Hematopoietic multipotent progenitor cell treated with erythropoietin and hydrocortisone succinate and interleukin-3 and kit ligand, for 17 days (in vitro differentiated cells): ENCODE measurements at regions not wholly inside any gene's neighbourhood (a gene's known extent, or its start where the extent isn't known, plus 50 kb on each side); places are given as distances from the start of the nearest gene placed in this dataset.

Experiments used
- DNase-seq: peaks from one replicate; pipeline ENCODE4 v3.0.0-alpha.2; 2015; ENCODE audit warnings: low spot score

DNA sequence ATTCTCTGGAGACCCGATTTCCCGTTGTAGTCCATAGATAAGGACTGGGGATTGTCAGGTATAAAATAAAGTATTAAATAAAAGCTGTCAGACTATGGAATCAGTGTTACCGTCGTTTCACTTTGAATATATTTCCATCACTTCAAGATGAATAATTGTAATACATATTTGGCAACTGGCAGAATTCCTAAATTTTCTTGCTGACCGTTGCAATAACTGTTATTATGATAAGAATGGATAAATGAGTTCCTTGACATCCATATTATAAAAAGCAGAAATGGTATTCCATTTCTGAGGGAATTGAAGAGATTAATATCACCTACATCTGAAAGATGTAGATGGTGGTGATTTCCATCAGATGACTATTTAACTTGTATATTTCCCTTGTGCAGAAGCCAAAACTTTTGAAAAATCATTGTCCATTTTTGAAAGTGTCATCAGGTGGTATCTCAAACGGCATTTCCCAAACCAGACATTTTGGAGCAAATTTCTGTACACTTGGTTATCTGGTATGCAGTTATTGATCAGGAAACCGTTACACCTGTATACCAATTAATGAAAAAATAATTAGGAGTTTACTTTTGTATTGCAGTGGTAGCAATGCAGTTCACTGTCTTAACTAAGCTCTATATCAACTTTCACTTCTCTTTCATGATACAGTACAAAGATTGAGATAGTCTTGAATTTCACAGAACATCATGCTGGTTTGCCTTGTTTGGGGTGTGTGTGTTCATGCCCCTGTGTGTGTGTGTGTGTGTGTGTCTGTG, 878.5 kb downstream of the PCDH18 start:
- no peak for DNase-seq

- no peak for DNase-seq
Measured at GRCh38 chr4:136651932-136652331, 880.4 kb downstream of the PCDH18 start.

- DNase-seq: no peak
Measured at GRCh38 chr4:136651278-136651667, 881.0 kb downstream of the PCDH18 start.

DNA sequence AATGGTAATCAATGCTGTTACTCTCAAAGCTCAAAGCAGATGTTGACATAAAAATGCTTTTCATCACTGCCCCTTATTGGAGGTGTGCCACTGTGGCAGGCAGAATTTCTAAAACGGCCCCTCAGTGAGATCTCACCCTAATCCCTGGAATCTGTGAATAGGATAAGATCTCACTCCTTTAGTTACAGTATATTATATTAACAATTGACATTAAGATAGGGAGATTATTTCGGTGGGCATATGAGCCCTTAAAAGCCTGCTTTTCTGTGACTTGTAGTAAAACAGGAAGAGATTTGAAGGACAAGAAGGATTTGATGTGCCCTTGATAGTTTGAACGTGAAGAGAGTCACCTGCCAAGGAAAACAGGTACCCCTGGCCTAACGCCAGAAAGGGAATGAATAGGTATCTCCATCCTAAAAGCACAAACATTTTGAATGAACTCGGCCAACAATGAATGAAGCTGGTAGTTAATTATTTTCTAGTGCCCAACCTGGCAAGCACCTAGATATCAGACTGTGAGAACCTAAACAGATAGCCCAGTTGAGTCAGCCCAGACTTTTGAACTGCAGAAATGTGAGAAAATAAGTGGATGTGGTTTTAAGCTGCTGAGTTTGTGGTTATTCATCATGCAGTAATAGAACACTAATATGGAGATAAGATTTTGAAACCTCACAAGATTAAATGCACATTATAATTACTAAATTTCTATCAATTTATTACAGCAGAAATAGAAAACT, 881.6 kb downstream of the PCDH18 start:
- DNase-seq: no peak

DNA sequence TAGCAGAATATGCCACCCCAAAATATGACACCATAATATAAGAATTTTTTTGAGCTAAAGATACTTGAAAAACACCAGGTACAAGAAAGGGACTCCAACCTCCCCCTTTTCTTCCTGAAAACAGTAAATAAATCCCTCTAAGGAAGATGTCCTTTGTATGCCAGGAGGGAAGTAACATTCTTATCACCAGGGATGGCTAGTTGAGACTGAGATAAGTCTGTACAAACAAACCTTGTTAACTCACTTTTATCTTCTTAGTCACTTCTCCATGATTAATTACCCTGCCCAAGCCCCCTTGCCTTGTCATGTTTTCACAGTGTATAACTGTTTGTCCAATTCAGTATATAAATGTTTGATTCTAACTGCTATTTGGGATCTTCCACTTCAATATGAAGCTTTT, 888.0 kb downstream of the PCDH18 start:
- no peak for DNase-seq

DNA sequence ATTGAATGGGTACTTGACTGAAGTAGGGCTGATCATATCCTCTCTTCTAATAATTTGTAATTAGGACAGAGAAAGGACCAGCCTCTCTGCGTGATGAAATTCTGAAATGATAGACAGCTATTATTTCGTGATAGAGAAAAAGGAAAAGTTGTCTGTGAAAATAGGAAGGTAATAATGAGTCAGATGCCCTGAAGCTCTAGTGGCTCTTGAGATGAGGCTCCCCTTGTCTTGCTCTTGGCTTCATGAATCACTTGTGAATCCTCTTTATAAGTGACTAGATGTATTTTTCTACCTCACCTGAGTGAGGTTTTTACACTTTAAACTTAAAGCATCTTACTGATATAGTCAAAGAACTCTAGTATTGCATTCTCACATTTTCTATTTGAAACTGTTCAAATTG, 888.9 kb downstream of the PCDH18 start:
- no peak for DNase-seq

DNA sequence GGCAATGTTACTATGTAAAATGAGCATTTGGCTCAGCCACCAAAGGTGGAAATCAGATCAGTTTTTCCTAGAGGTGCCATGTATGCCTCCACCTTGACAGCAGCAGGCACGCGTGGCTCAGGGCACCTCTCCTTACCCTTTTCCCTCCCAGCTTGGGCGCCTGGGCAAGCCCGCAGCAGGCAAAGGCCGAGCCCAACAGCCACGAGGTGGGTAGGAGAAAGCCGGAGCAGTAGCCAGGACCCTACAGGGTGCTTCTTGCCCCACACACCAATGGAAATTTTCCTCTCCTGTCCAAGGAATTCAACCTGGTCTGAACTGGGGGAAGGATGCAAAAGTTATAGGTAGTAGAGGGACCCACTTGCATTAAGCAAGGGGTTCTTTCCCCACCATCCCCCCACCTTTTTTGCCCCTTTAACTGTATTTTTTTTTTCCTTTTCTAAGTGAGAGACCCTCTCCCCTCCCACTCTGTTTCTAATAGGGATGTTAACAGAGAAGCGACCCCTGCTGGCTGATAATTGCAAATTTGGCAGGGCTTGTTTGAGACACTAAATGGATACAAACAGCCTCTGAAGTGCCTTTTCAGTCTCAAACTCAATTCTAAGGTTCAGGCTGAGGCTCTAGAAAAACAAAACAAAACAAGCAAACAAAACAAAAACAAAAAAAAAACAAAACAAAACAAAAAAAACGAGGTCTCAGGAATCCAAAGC, 895.1 kb downstream of the PCDH18 start:
- DNase-seq: no peak

GRCh38 chr4:136636155-136636554, 896.1 kb downstream of the PCDH18 start:
- DNase-seq: no peak

DNA sequence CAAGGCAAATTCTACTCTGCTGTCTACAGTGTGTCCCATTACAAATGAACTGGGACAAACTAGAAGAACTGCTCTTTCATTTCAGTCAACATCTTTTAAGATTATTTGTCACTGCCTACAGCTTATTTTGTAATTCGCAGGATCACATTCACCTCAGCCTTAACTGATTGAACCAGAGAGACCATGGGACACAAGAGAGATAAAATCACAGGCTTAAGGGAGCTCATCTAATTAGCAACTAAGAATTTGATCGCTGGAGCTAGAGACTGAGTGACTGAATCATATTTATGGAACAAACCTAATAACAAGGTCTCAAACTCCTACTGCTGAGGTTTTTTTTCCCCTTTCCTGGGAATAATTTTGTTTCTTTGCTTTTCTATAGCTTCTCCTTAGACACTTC, 898.2 kb downstream of the PCDH18 start:
- no peak for DNase-seq

DNA sequence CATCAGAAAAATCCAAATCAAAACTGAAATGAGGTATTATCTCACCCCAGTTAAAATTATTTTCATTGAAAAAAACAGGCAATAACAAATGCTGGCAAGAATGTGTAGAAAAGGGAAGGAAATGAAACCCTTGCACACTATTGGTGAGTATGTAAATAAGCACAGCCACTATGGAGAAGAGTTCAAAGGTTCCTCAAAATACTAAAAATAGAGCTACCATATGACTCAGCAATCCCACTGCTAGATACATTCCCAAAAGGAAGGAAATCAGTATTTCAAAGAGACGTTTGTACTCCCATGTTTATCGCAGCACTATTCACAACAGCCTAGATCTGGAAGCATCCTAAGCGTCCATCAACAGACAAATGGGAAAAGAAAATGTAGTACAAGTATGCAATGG, 932.4 kb downstream of the PCDH18 start:
- no peak for DNase-seq

DNA sequence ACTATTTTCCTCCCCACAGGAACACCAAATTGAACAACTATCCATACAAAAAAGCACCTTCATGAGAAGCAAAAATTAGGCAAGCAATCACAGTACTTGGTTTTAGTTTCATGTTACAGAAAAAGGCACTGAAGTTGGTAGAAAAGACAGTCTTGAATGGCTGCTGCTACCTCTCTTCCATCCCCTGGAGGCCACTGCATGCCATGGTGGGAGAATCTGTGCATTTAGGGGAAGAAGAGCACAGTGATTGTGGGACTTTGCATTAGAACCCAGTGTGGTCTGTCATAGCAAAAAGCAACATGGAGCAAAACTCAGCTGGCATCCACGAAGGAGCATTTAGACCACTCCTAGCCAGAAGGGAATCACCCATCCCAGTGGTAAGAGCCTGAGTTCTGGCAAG, 941.9 kb downstream of the PCDH18 start:
- DNase-seq: no peak

- DNase-seq: no peak
Measured at GRCh38 chr4:136583567-136583966, 948.7 kb downstream of the PCDH18 start.

- DNase-seq: no peak
Measured at GRCh38 chr4:136581119-136581518, 951.2 kb downstream of the PCDH18 start.

DNA sequence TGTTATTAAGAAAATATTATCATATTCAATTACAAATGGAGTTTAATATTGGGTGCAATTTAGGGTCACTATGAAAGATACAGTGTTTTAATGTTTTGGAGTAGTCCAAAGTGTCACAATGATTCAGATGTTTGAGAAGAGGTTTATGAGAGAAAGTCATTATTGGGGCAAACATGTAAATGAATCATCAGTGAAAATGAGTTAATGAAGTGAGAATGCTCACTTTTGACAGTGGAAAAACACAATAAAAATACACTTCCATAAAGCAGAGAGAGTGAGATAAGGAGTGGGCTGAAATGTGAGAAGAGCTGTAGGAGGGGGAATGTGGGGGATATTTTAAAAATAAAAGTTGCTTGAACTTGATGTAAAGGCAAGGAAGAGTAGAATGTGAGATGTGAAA, 957.1 kb downstream of the PCDH18 start:
- DNase-seq: no peak

- no peak for DNase-seq
Measured at GRCh38 chr4:136573460-136573859, 958.8 kb downstream of the PCDH18 start.

DNA sequence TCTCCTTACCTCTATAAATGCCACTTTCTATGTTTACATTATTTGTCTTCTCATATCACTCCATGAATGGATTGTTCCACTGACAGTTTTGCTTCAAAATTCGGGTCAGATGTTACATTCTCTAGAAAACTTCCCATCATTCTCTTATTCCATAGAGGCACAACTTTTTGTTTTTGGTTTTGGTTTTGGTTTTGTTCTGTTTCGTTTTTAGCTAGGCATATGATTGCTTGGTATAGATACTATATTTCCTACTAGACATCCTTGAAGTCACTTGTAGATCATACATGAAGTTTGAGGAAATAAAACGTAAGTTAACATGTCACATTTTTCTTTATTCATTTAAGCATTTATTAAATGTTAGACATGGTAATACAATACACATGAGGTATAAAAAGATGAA, 961.0 kb downstream of the PCDH18 start:
- DNase-seq: no peak

- DNase-seq: no peak
Measured at GRCh38 chr4:136562834-136563233, 969.5 kb downstream of the PCDH18 start.

- no peak for DNase-seq
Measured at GRCh38 chr4:136558940-136559494, 973.3 kb downstream of the PCDH18 start.

- DNase-seq: no peak
Measured at GRCh38 chr4:136557396-136557795, 974.9 kb downstream of the PCDH18 start.

GRCh38 chr4:136554033-136554432, 978.3 kb downstream of the PCDH18 start:
- no peak for DNase-seq

DNA sequence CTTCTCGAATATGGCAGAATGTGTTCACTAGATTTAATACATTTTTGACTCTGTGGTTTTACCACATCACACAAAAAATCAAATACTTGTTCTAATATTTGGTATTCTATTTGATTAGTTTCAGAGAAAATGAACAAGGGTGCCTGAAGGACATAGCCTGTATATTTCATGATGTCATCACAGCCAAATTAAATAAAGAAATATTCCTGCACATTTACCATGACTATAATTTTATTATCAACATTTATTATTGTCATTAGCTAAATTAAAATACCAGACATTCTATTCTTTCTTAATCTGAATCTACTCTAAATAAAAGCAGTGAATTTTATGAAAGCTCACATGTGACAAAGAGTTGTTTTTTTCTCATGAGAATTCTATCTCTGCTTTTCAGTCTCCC, 980.5 kb downstream of the PCDH18 start:
- no peak for DNase-seq

DNA sequence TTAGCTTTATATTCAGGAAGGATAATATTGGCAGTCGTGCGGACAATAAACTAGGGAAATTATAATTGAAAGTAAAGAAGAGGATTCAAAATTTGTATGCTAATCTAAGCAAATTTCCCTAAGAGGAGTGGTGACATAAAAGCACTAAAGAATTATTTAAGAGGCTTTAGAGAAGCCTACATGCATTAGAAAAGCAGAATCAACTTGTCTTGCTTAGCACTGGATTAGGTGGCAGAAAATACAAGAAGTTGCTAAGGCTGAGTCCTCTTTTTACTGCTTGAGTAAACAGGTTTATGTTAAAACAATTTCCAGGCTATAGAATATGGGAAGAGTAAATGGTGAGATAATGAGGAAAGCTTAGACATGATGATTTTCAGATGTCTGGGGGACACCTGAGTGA, 991.5 kb downstream of the PCDH18 start:
- DNase-seq: no peak

DNA sequence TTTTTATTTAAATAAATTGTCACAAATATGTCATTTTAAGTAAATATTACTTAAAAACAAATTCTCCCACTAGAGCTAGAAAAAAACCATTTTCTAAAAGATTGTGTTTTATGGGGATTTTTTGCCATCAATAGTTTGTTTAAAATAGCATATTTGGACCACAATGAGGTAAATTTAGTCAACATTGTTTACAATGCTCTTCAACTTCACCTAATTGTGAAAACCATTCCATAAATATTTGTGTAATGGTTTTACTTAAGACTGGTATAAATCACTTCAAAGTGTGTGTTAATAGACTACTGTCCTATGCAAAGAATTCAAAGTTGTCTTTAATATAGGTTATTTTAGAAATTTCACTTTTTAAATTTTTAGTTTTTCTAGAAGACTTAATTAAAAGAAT, 1004.2 kb downstream of the PCDH18 start:
- no peak for DNase-seq
